Stimulated activated CD4-positive, alpha-beta T cell treated with anti-CD3 and anti-CD28 coated beads, TNF-alpha, amount 100 ng/mL, for 24 hours (primary cell): ENCODE measurements at regions not wholly inside any gene's neighbourhood (a gene's known extent, or its start where the extent isn't known, plus 50 kb on each side); places are given as distances from the start of the nearest gene placed in this dataset.

Experiments used
- DNase-seq, 3 experiments: peaks; one replicate each; pipeline ENCODE4 v3.0.0-alpha.2; 2020; ENCODE audit warnings: low read depth in 3 of 3

- no peak for DNase-seq
Observed at GRCh38 chr10:29113616-29113945, 175.3 kb upstream of the LYZL1 start.

GRCh38 chr10:29114141-29114540 lies 174.7 kb upstream of the LYZL1 start:
- no peak for DNase-seq

GRCh38 chr10:29117781-29118180 lies 171.1 kb upstream of the LYZL1 start:
- no peak for DNase-seq

- peak in 1 of 3 experiments; percentile 4 for DNase-seq
Observed at GRCh38 chr10:29119374-29119773, 169.5 kb upstream of the LYZL1 start.

GRCh38 chr10:29120216-29120615 lies 168.7 kb upstream of the LYZL1 start:
- DNase-seq: no peak

- DNase-seq: no peak
Observed at GRCh38 chr10:29124864-29125263, 164.0 kb upstream of the LYZL1 start.

GRCh38 chr10:29127037-29127700 lies 161.7 kb upstream of the LYZL1 start:
- DNase-seq: no peak

GRCh38 chr10:29127731-29128130 lies 161.1 kb upstream of the LYZL1 start:
- no peak for DNase-seq

GRCh38 chr10:29130190-29130673 lies 158.6 kb upstream of the LYZL1 start:
- DNase-seq: no peak

GRCh38 chr10:29131952-29132547 lies 156.8 kb upstream of the LYZL1 start:
- no peak for DNase-seq

- DNase-seq: no peak
Observed at GRCh38 chr10:29132551-29133111, 156.2 kb upstream of the LYZL1 start.

- DNase-seq: no peak
Observed at GRCh38 chr10:29135337-29135736, 153.5 kb upstream of the LYZL1 start.

GRCh38 chr10:29136411-29136810 lies 152.5 kb upstream of the LYZL1 start:
- DNase-seq: no peak

- DNase-seq: no peak
Observed at GRCh38 chr10:29140151-29140550, 148.7 kb upstream of the LYZL1 start.

- no peak for DNase-seq
Observed at GRCh38 chr10:29140991-29141390, 147.9 kb upstream of the LYZL1 start.

- DNase-seq: no peak
Observed at GRCh38 chr10:29141761-29142160, 147.1 kb upstream of the LYZL1 start.

GRCh38 chr10:29142516-29143314 lies 146.2 kb upstream of the LYZL1 start:
- DNase-seq: no peak

- DNase-seq: no peak
Observed at GRCh38 chr10:29144126-29144525, 144.7 kb upstream of the LYZL1 start.

- DNase-seq: no peak
Observed at GRCh38 chr10:29146311-29147100, 142.4 kb upstream of the LYZL1 start.

- DNase-seq: no peak
Observed at GRCh38 chr10:29150010-29150409, 138.9 kb upstream of the LYZL1 start.

- no peak for DNase-seq
Observed at GRCh38 chr10:29151005-29151404, 137.9 kb upstream of the LYZL1 start.

GRCh38 chr10:29157321-29157720 lies 131.5 kb upstream of the LYZL1 start:
- no peak for DNase-seq
